ENCODE measurements at regions not wholly inside any gene's neighbourhood (a gene's known extent, or its start where the extent isn't known, plus 50 kb on each side); places are given as distances from the start of the nearest gene placed in this dataset.

GRCh38 chr10:21078410-21079329 lies 181.6 kb upstream of the NEBL start:
- TF ChIP-seq POLR2A (IDR thresholded peaks at IDR 0.05) (no peak), CTCF (IDR thresholded peaks at IDR 0.05 in 8 of 11, conservative IDR thresholded peaks at IDR 0.05 in 3 of 11) (peak in 7 of 11 experiments; percentile 33 to 61 (median 53))
- whole genome bisulfite sequencing, 5 donors = 45 to 55% (median 51%) methylated on average over 6 of the region's 6 CpGs
- intact Hi-C loops (cut with DNase I; ENCODE audit: low total_unique reads) = no loop called here

GRCh38 chr10:21077681-21078080 lies 180.6 kb upstream of the NEBL start:
- Histone ChIP-seq H3K4me1 (no peaks in the 10 kb centered on the region), H3K4me3 (no peak overlapping the region), H3K27me3 (replicated peaks in 1 of 7) (peaks cover 0 to 25% (median 0%) of the 10 kb centered on the region in 7 donors), H3K9me3 (no peaks in the 10 kb centered on the region), H3K27ac (no peak overlapping the region), H3K36me3 (no peaks in the 10 kb centered on the region)
- TF ChIP-seq POLR2A (IDR thresholded peaks at IDR 0.05) (no peak), POLR2AphosphoS5 (IDR thresholded peaks at IDR 0.05) (no peak), CTCF (IDR thresholded peaks at IDR 0.05 in 8 of 11, conservative IDR thresholded peaks at IDR 0.05 in 3 of 11) (no peak)
- intact Hi-C loops (cut with DNase I; ENCODE audit: low total_unique reads) = no loop called here
- no peak for DNase-seq
- 59 to 73% (median 65%) methylated on average over 5 of the region's 5 CpGs for WGBS, 5 donors

More at GRCh38 chr10:21078410-21079329, 181.6 kb upstream of the NEBL start:
- DNase-seq = no peak
- Histone ChIP-seq H3K36me3 (no peaks in the 10 kb centered on the region), H3K4me1 (no peaks in the 10 kb centered on the region), H3K27ac (no peak overlapping the region), H3K9me3 (no peaks in the 10 kb centered on the region), H3K4me3 (no peak overlapping the region), H3K27me3 (replicated peaks in 1 of 7) (peaks cover 0 to 25% (median 0%) of the 10 kb centered on the region in 7 donors)

- H3K36me3 ChIP-seq = no peaks in the 10 kb centered on the region
- intact Hi-C loops (cut with DNase I; ENCODE audit: low total_unique reads) = no loop called here
- H3K27me3 ChIP-seq (replicated peaks in 1 of 7) = peaks cover 0 to 28% (median 0%) of the 10 kb centered on the region in 7 donors
- 86 to 98% (median 89%) methylated on average over 4 of the region's 4 CpGs for WGBS, 5 donors
- H3K4me1 ChIP-seq = no peaks in the 10 kb centered on the region
- H3K4me3 ChIP-seq = no peak overlapping the region
- DNase-seq = no peak
- H3K9me3 ChIP-seq = no peaks in the 10 kb centered on the region
- TF ChIP-seq POLR2A (IDR thresholded peaks at IDR 0.05) (no peak), POLR2AphosphoS5 (IDR thresholded peaks at IDR 0.05) (no peak), CTCF (IDR thresholded peaks at IDR 0.05 in 8 of 11, conservative IDR thresholded peaks at IDR 0.05 in 3 of 11) (no peak)
- H3K27ac ChIP-seq = no peak overlapping the region
These were observed 179.3 kb upstream of the NEBL start for GRCh38 chr10:21076381-21076780.

GRCh38 chr10:21075880-21076279 lies 178.8 kb upstream of the NEBL start:
- Histone ChIP-seq H3K27ac (no peak overlapping the region), H3K36me3 (no peaks in the 10 kb centered on the region), H3K9me3 (no peaks in the 10 kb centered on the region), H3K4me1 (no peaks in the 10 kb centered on the region), H3K4me3 (no peak overlapping the region), H3K27me3 (replicated peaks in 1 of 7) (peaks cover 0 to 28% (median 0%) of the 10 kb centered on the region in 7 donors)
- 83 to 87% (median 86%) methylated on average over 6 of the region's 6 CpGs for WGBS, 5 donors
- DNase-seq = no peak
- intact Hi-C loops (cut with DNase I; ENCODE audit: low total_unique reads) = no loop called here
- TF ChIP-seq POLR2AphosphoS5 (IDR thresholded peaks at IDR 0.05) (no peak), CTCF (IDR thresholded peaks at IDR 0.05 in 8 of 11, conservative IDR thresholded peaks at IDR 0.05 in 3 of 11) (no peak), POLR2A (IDR thresholded peaks at IDR 0.05) (no peak)
